Mesendoderm (in vitro differentiated cells): ENCODE measurements at regions not wholly inside any gene's neighbourhood (a gene's known extent, or its start where the extent isn't known, plus 50 kb on each side); places are given as distances from the start of the nearest gene placed in this dataset.

Experiments used
- DNase-seq: peaks from one replicate; pipeline ENCODE4 v3.0.0; 2013
- H2AK5ac ChIP-seq: 2 replicates; pipeline ENCODE4 v1.6.1; 2013; ENCODE audit warnings: low read length, inconsistent platforms
- H2BK120ac ChIP-seq: 2 replicates; pipeline ENCODE4 v1.6.1; 2013; ENCODE audit warnings: low read depth, mild to moderate bottlenecking, low read length, moderate library complexity, mixed read lengths
- H2BK15ac ChIP-seq: replicated peaks from 2 replicates; pipeline ENCODE4 v1.6.1; 2013; ENCODE audit warnings: low read depth, mild to moderate bottlenecking, moderate library complexity
- H2BK5ac ChIP-seq: 2 replicates; pipeline ENCODE4 v1.6.1; 2013; ENCODE audit warnings: low read length, inconsistent platforms
- H3K18ac ChIP-seq: 2 replicates; pipeline ENCODE4 v1.6.1; 2013; ENCODE audit warnings: mild to moderate bottlenecking, low read length, mixed read lengths
- H3K23ac ChIP-seq: one replicate; pipeline ENCODE4 v1.6.1; 2013; ENCODE audit warnings: low read length
- H3K27ac ChIP-seq: 2 replicates; pipeline ENCODE4 v1.5.1; 2013; ENCODE audit warnings: low read depth, mild to moderate bottlenecking, inconsistent platforms, low read length, moderate library complexity
- H3K27me3 ChIP-seq: 2 replicates; pipeline ENCODE4 v1.6.1; 2013; ENCODE audit warnings: low read length, control low read depth, mild to moderate bottlenecking, inconsistent platforms; ENCODE audit not compliant: insufficient read depth, poor library complexity
- H3K36me3 ChIP-seq: 2 replicates; pipeline ENCODE4 v1.6.1; 2013; ENCODE audit warnings: low read length, inconsistent platforms; ENCODE audit not compliant: control insufficient read depth, insufficient read depth
- H3K4ac ChIP-seq: one replicate; pipeline ENCODE4 v1.6.1; 2013; ENCODE audit warnings: low read depth, mild to moderate bottlenecking, low read length, moderate library complexity
- H3K4me1 ChIP-seq: 2 replicates; pipeline ENCODE4 v1.6.1; 2013; ENCODE audit warnings: low read depth, low read length, inconsistent platforms; ENCODE audit not compliant: control insufficient read depth
- H3K4me2 ChIP-seq: 2 replicates; pipeline ENCODE4 v1.6.1; 2013; ENCODE audit warnings: low read length
- H3K4me3 ChIP-seq: 2 replicates; pipeline ENCODE4 v1.5.1; 2013; ENCODE audit warnings: mild to moderate bottlenecking, low read length
- H3K56ac ChIP-seq: one replicate; pipeline ENCODE4 v1.6.1; 2013; ENCODE audit warnings: low read length
- H3K79me1 ChIP-seq: 2 replicates; pipeline ENCODE4 v1.6.1; 2013; ENCODE audit warnings: low read length, inconsistent platforms
- H3K79me2 ChIP-seq: 2 replicates; pipeline ENCODE4 v1.6.1; 2013; ENCODE audit warnings: mild to moderate bottlenecking, low read length; ENCODE audit not compliant: control insufficient read depth, insufficient read depth
- H3K9ac ChIP-seq: 2 replicates; pipeline ENCODE4 v1.6.1; 2013; ENCODE audit warnings: low read length, inconsistent platforms
- H4K5ac ChIP-seq: one replicate; pipeline ENCODE4 v1.6.1; 2013; ENCODE audit warnings: low read length
- H4K8ac ChIP-seq: one replicate; pipeline ENCODE4 v1.6.1; 2013; ENCODE audit warnings: low read depth, mild to moderate bottlenecking, control low read depth, low read length, moderate library complexity
- WGBS: extraction: QIAGEN DNeasy Blood & Tissue Kit; methylation state at CpG from one replicate; pipeline ENCODE4 v1.1.7; 2013; ENCODE audit warnings: low lambda C conversion rate, missing lambda C conversion rate; ENCODE audit not compliant: insufficient coverage; ENCODE audit errors: extremely low coverage; 5-methylcytosine and 5-hydroxymethylcytosine counted together

DNA sequence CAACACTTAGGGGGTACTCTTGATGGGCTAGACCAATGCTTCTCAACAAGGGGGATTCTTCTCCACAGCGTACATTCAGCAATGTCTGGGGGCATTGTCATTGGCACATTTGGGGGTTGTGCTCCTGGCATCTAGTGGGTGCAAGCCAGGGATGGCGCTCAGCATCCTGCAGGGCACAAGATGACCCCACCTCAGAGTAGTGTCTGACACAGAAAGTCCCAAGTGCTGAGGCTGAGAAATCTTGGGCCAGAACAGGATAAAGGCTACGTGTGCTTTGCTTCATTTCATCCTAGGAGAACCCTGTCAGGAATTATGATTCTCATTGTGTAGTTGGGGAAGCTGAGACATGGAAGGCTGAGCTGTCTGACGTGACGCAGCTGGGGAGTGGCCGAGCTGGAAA lies 298.6 kb downstream of the CDH26 start:
- H2BK15ac ChIP-seq = no peak overlapping the region
- no peak overlapping the region for H3K4me3 ChIP-seq
- no peak overlapping the region for H3K18ac ChIP-seq
- no peak overlapping the region for H3K27ac ChIP-seq
- no peaks in the 10 kb centered on the region for H3K79me2 ChIP-seq
- DNase-seq = no peak
- H4K5ac ChIP-seq = no peak overlapping the region
- no peaks in the 10 kb centered on the region for H3K4me1 ChIP-seq
- no CpG with 5 or more reads among the region's 6 CpGs for WGBS
- H3K4me2 ChIP-seq = no peak overlapping the region
- no peaks in the 10 kb centered on the region for H3K36me3 ChIP-seq
- no peak overlapping the region for H2BK120ac ChIP-seq
- H3K9ac ChIP-seq = no peak overlapping the region
- no peak overlapping the region for H2AK5ac ChIP-seq
- no peak overlapping the region for H3K23ac ChIP-seq
- H2BK5ac ChIP-seq = no peak overlapping the region
- no peak overlapping the region for H3K4ac ChIP-seq
- no peaks in the 10 kb centered on the region for H3K27me3 ChIP-seq
- H4K8ac ChIP-seq = no peak overlapping the region
- no peak overlapping the region for H3K56ac ChIP-seq
- no peaks in the 10 kb centered on the region for H3K79me1 ChIP-seq

GRCh38 chr20:60257671-60258070 lies 299.4 kb downstream of the CDH26 start:
- WGBS = no CpG with 5 or more reads among the region's 3 CpGs
- no peaks in the 10 kb centered on the region for H3K36me3 ChIP-seq
- no peak overlapping the region for H3K4me2 ChIP-seq
- H4K5ac ChIP-seq = no peak overlapping the region
- H3K23ac ChIP-seq = no peak overlapping the region
- no peak overlapping the region for H2BK5ac ChIP-seq
- H2AK5ac ChIP-seq = no peak overlapping the region
- H3K79me1 ChIP-seq = no peaks in the 10 kb centered on the region
- H3K9ac ChIP-seq = no peak overlapping the region
- H3K79me2 ChIP-seq = no peaks in the 10 kb centered on the region
- no peak overlapping the region for H2BK120ac ChIP-seq
- H3K4me1 ChIP-seq = no peaks in the 10 kb centered on the region
- H2BK15ac ChIP-seq = no peak overlapping the region
- no peak overlapping the region for H3K56ac ChIP-seq
- H3K4ac ChIP-seq = no peak overlapping the region
- H3K18ac ChIP-seq = no peak overlapping the region
- H3K27ac ChIP-seq = no peak overlapping the region
- no peak for DNase-seq
- no peak overlapping the region for H3K4me3 ChIP-seq
- no peak overlapping the region for H4K8ac ChIP-seq
- H3K27me3 ChIP-seq = no peaks in the 10 kb centered on the region

GRCh38 chr20:60258255-60258863 lies 300.1 kb downstream of the CDH26 start:
- Histone ChIP-seq H3K56ac (no peak overlapping the region), H3K36me3 (no peaks in the 10 kb centered on the region), H3K79me1 (no peaks in the 10 kb centered on the region), H3K27ac (no peak overlapping the region), H3K23ac (no peak overlapping the region), H3K4me2 (no peak overlapping the region), H3K79me2 (no peaks in the 10 kb centered on the region), H2BK5ac (no peak overlapping the region), H3K4me3 (no peak overlapping the region), H4K8ac (no peak overlapping the region), H2AK5ac (no peak overlapping the region), H3K9ac (no peak overlapping the region), H2BK120ac (no peak overlapping the region), H3K4me1 (no peaks in the 10 kb centered on the region), H3K27me3 (no peaks in the 10 kb centered on the region), H3K4ac (no peak overlapping the region), H4K5ac (no peak overlapping the region), H3K18ac (no peak overlapping the region), H2BK15ac (no peak overlapping the region)
- no CpG with 5 or more reads among the region's 6 CpGs for WGBS
- DNase-seq = no peak

DNA sequence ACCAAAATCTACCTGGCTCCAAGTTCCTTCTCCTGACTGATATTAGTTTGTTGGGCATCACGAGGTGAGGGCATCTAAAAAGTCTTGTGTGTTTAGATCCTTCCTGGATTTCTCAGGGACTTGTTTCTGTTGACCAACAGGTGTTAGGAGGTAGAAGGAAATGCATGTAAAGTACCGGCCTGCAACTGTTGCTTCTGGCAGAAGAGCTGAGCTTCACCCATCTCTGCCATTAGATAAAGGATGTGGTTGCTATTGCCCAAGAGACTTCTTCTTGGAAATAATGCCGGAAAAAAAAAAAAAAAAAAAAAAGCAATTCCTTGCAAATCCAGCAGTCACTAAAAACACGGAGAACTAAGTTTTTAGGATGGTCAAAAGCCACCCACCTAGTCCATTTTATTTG lies 303.1 kb downstream of the CDH26 start:
- Histone ChIP-seq H2AK5ac (no peak overlapping the region), H3K79me2 (no peaks in the 10 kb centered on the region), H3K79me1 (no peaks in the 10 kb centered on the region), H2BK120ac (no peak overlapping the region), H2BK5ac (no peak overlapping the region), H3K36me3 (no peaks in the 10 kb centered on the region), H2BK15ac (no peak overlapping the region), H3K56ac (no peak overlapping the region), H3K9ac (no peak overlapping the region), H4K8ac (no peak overlapping the region), H3K4me3 (no peak overlapping the region), H3K23ac (no peak overlapping the region), H3K18ac (no peak overlapping the region), H3K27me3 (no peaks in the 10 kb centered on the region), H3K4ac (no peak overlapping the region), H3K4me2 (no peak overlapping the region), H4K5ac (no peak overlapping the region), H3K4me1 (no peaks in the 10 kb centered on the region), H3K27ac (no peak overlapping the region)
- no CpG with 5 or more reads among the region's 4 CpGs for WGBS
- DNase-seq = no peak

DNA sequence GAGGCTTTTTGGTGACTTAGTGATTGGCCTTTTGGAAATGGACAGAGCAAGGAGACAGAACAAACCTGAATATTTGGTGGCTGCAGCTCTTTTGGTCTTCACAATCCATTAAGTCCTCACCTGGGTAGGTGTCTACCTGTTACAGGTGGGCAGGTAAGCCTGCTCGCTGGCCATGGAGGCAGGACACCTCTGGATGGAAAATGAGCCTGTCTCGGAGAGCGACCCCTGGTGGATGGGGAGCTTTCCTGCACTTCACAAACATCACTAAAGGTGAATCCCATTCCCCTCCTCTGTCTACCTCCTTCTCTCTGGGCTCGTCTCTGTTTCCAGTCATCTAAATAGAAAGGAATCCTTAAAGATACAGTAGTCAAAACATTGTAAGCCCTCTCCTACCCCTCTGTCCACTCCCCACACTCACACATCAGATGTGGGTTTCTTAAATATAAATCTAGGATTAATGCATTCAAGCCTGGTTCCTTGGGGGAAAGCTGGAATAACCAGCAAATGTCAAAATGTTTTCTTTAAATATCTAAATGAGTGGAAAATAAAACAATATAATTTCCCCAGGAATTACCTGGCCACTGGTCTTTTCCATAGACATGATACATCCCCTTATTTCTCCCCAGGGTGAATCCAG lies 304.9 kb downstream of the CDH26 start:
- Histone ChIP-seq H4K5ac (no peak overlapping the region), H2BK15ac (no peak overlapping the region), H3K79me1 (no peaks in the 10 kb centered on the region), H2AK5ac (no peak overlapping the region), H3K27ac (no peak overlapping the region), H3K23ac (no peak overlapping the region), H3K18ac (no peak overlapping the region), H3K36me3 (no peaks in the 10 kb centered on the region), H3K79me2 (no peaks in the 10 kb centered on the region), H3K56ac (no peak overlapping the region), H2BK5ac (no peak overlapping the region), H4K8ac (no peak overlapping the region), H3K4me1 (no peaks in the 10 kb centered on the region), H3K4ac (no peak overlapping the region), H3K27me3 (no peaks in the 10 kb centered on the region), H2BK120ac (no peak overlapping the region), H3K4me3 (no peak overlapping the region), H3K4me2 (no peak overlapping the region), H3K9ac (no peak overlapping the region)
- peak; percentile 67 for DNase-seq
- whole genome bisulfite sequencing = no CpG with 5 or more reads among the region's 4 CpGs
